ENCODE measurements at regions not wholly inside any gene's neighbourhood (a gene's known extent, or its start where the extent isn't known, plus 50 kb on each side); places are given as distances from the start of the nearest gene placed in this dataset.

GRCh38 chr16:85511938-85512807, 100.9 kb upstream of the GSE1 start:
- no peak for TF ChIP-seq CTCF (IDR thresholded peaks at IDR 0.05; ENCODE audit: extremely low read depth, insufficient read depth, missing control alignments)
- in situ Hi-C loops (cut with MboI; ENCODE audit: low pct_unique_long_range_greater_than_20kb, low sequenced_read_pairs, unreplicated experiment): no loop called here
- no peak for DNase-seq (ENCODE audit: low spot score)

- in situ Hi-C loops (cut with MboI; ENCODE audit: low pct_unique_long_range_greater_than_20kb, low sequenced_read_pairs, unreplicated experiment): no loop called here
- no peak for TF ChIP-seq CTCF (IDR thresholded peaks at IDR 0.05; ENCODE audit: extremely low read depth, insufficient read depth, missing control alignments)
- no peak for DNase-seq (ENCODE audit: low spot score)
These were observed 100.4 kb upstream of the GSE1 start for GRCh38 chr16:85512808-85513115.

- TF ChIP-seq CTCF (IDR thresholded peaks at IDR 0.05; ENCODE audit: extremely low read depth, insufficient read depth, missing control alignments): no peak
- in situ Hi-C loops (cut with MboI; ENCODE audit: low pct_unique_long_range_greater_than_20kb, low sequenced_read_pairs, unreplicated experiment): no loop called here
- no peak for DNase-seq (ENCODE audit: low spot score)
These were observed 99.9 kb upstream of the GSE1 start for GRCh38 chr16:85513180-85513579.

DNA sequence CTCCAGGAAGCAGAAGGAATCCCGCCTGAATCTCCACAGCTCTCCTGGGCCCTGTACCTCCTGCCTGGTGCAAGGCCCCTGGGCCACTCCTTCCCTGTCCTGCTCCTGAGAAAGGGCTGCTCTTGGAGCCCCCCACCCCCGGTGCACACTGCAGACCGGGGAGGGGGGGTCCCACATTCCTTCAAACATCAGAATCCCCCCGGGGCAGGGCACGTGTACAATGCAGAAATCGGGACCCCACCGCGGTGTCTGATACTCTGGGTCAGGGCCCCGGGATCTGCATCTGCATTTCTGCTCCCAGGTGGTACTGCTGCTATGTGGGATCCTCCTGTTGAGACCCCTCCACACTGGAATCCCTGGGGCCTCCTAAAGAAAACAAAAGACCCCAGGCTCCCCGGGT, 99.5 kb upstream of the GSE1 start:
- in situ Hi-C loops (cut with MboI; ENCODE audit: low pct_unique_long_range_greater_than_20kb, low sequenced_read_pairs, unreplicated experiment): no loop called here
- DNase-seq (ENCODE audit: low spot score): no peak
- TF ChIP-seq CTCF (IDR thresholded peaks at IDR 0.05; ENCODE audit: extremely low read depth, insufficient read depth, missing control alignments): no peak

DNA sequence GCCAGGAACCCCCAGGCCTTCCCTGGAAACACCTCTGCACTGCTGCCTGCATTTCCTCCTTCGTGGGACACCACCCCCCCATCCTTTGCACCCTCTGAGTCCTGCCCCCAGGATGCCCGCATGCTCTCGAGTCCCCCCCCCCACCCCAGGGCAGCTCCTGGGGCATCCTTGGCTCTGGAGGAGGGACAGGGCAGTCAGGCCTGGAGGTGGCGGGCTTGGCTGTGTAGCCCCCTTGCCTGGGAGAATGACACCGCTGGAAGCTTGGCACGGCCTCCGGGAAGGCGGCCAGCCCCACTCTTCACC, 98.9 kb upstream of the GSE1 start:
- in situ Hi-C loops (cut with MboI; ENCODE audit: low pct_unique_long_range_greater_than_20kb, low sequenced_read_pairs, unreplicated experiment): no loop called here
- no peak for TF ChIP-seq CTCF (IDR thresholded peaks at IDR 0.05; ENCODE audit: extremely low read depth, insufficient read depth, missing control alignments)
- no peak for DNase-seq (ENCODE audit: low spot score)

DNA sequence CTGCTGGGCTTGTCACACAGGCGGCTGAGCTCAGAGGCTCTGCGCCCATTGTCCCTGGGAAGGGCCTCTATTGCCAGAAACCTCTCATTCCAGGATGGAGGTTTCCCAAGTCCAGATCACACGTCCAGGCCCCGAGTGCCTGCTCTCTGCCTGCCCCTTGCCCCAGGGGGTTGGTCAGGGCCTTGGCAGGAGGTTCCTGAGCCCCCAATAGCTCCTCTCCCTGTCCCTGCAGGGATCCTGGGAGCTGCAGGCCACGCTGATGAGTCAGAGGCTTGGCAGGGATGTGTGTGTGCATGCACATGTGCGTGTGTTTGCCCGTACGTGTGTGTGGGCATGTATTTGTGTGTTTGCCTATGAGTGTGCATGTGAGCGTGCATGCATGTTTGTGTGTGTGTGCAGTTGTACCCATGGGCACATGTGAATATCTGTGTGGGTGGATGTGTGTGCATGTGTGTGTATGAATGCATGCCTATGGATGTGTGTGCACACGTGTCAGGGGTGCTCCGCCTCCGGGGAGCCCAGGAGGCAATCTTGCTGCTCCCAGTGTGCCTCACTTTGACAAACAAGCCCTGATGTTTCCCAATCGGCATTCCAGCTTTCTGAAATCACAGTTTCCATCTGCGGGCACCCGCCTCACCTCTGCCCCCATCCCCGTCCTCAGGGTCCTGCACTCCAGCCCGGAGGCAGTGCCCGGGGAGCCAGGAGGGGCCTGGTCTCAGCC, 98.4 kb upstream of the GSE1 start:
- TF ChIP-seq CTCF (IDR thresholded peaks at IDR 0.05; ENCODE audit: extremely low read depth, insufficient read depth, missing control alignments): no peak
- DNase-seq (ENCODE audit: low spot score): no peak
- in situ Hi-C loops (cut with MboI; ENCODE audit: low pct_unique_long_range_greater_than_20kb, low sequenced_read_pairs, unreplicated experiment): no loop called here
